OCI-LY3 (cell line): ENCODE measurements at regions not wholly inside any gene's neighbourhood (a gene's known extent, or its start where the extent isn't known, plus 50 kb on each side); places are given as distances from the start of the nearest gene placed in this dataset.

Source experiments
- H2AFZ ChIP-seq: fragments of 200-600, 300-600 bp; shearing (Covaris generic); 2 replicates; pipeline ENCODE4 v1.6.0; 2014; ENCODE audit warnings: antibody characterized with exemption, low read depth, low read length
- H3K27ac ChIP-seq: fragments of 200-600, 300-600 bp; sonication (generic); 2 replicates; pipeline ENCODE4 v1.5.1; 2014; ENCODE audit warnings: mild to moderate bottlenecking, low read length, moderate library complexity, mixed read lengths
- H3K27me3 ChIP-seq: fragments of 200-600, 300-600 bp; sonication (generic); 2 replicates; pipeline ENCODE4 v1.6.1; 2014; ENCODE audit warnings: low read depth, low read length, mixed read lengths
- H3K36me3 ChIP-seq: fragments of 200-600, 300-600 bp; sonication (generic); replicated peaks from 2 replicates; pipeline ENCODE3; 2014; ENCODE audit warnings: low read depth, low read length, mixed read lengths
- H3K4me1 ChIP-seq: fragments of 300-600, 200-600 bp; sonication (generic); 2 replicates; pipeline ENCODE4 v1.6.1; 2014; ENCODE audit warnings: low read length, mixed read lengths
- H3K4me2 ChIP-seq: fragments of 200-600, 300-600 bp; sonication (generic); 2 replicates; pipeline ENCODE4 v1.6.1; 2014; ENCODE audit warnings: low read length, mixed read lengths
- H3K4me3 ChIP-seq: fragments of 300-600, 200-600 bp; sonication (generic); 2 replicates; pipeline ENCODE4 v1.5.1; 2014; ENCODE audit warnings: antibody characterized with exemption, mild to moderate bottlenecking, low read length, moderate library complexity
- H3K79me2 ChIP-seq: fragments of 300-600, 200-600 bp; shearing (Covaris generic); 2 replicates; pipeline ENCODE4 v1.6.1; 2014; ENCODE audit warnings: mild to moderate bottlenecking, low read length, mixed read lengths
- H3K9ac ChIP-seq: fragments of 300-600, 200-600 bp; shearing (Covaris generic); 2 replicates; pipeline ENCODE4 v1.6.0; 2014; ENCODE audit warnings: mild to moderate bottlenecking, low read length, moderate library complexity
- H3K9me3 ChIP-seq: fragments of 200-600, 300-600 bp; shearing (Covaris generic); 2 replicates; pipeline ENCODE4 v1.6.1; 2014; ENCODE audit warnings: low read length, mixed read lengths; ENCODE audit not compliant: insufficient read depth
- H4K20me1 ChIP-seq: fragments of 200-600, 300-600 bp; sonication (generic); 2 replicates; pipeline ENCODE4 v1.6.1; 2016; ENCODE audit warnings: low read length, mixed read lengths; ENCODE audit not compliant: insufficient read depth
- CTCF ChIP-seq: fragments of 200-600, 300-600 bp; sonication (generic); IDR thresholded peaks from 2 replicates; pipeline ENCODE4 v1.5.1; 2014; ENCODE audit warnings: antibody characterized with exemption, low read length, low read depth
- EZH2phosphoT487 ChIP-seq: fragments of 200-600 bp; shearing (Covaris generic); IDR thresholded peaks from 2 replicates; pipeline ENCODE4 v1.6.1; 2018; ENCODE audit warnings: antibody characterized with exemption, mixed run types, low read depth

GRCh38 chr16:82400046-82400445 is 226.7 kb upstream of the CDH13 start:
- H3K36me3 ChIP-seq = no peaks in the 10 kb centered on the region
- no peaks in the 10 kb centered on the region for H3K9me3 ChIP-seq
- no peak overlapping the region for H3K27ac ChIP-seq
- H3K79me2 ChIP-seq = no peaks in the 10 kb centered on the region
- H3K9ac ChIP-seq = no peak overlapping the region
- no peaks in the 10 kb centered on the region for H4K20me1 ChIP-seq
- no peak overlapping the region for H3K4me2 ChIP-seq
- no peaks in the 10 kb centered on the region; the same call in 1 of the 2 replicates for H3K27me3 ChIP-seq
- no peaks in the 10 kb centered on the region for H3K4me1 ChIP-seq
- no peak overlapping the region for H2AFZ ChIP-seq
- TF ChIP-seq EZH2phosphoT487 (no peak), CTCF (no peak)
- no peak overlapping the region for H3K4me3 ChIP-seq

- Histone ChIP-seq H3K4me1 (no peaks in the 10 kb centered on the region), H3K27ac (no peak overlapping the region), H3K4me3 (no peak overlapping the region), H3K27me3 (peaks cover 5% of the 10 kb centered on the region; the same call in 1 of the 2 replicates), H3K9ac (no peak overlapping the region), H2AFZ (no peak overlapping the region), H3K4me2 (no peak overlapping the region), H3K79me2 (no peaks in the 10 kb centered on the region), H3K9me3 (no peaks in the 10 kb centered on the region), H4K20me1 (no peaks in the 10 kb centered on the region), H3K36me3 (no peaks in the 10 kb centered on the region)
- TF ChIP-seq CTCF (no peak), EZH2phosphoT487 (no peak)
These were observed 226.5 kb upstream of the MPHOSPH6 start for GRCh38 chr16:82396509-82396908.

- H3K9me3 ChIP-seq = no peaks in the 10 kb centered on the region
- H3K4me1 ChIP-seq = no peaks in the 10 kb centered on the region
- H3K36me3 ChIP-seq = no peaks in the 10 kb centered on the region
- no peak overlapping the region for H3K27ac ChIP-seq
- no peak overlapping the region for H3K9ac ChIP-seq
- no peak overlapping the region for H2AFZ ChIP-seq
- no peak overlapping the region for H3K4me2 ChIP-seq
- peaks cover 5% of the 10 kb centered on the region; the same call in 1 of the 2 replicates for H3K27me3 ChIP-seq
- TF ChIP-seq CTCF (no peak), EZH2phosphoT487 (no peak)
- no peak overlapping the region for H3K4me3 ChIP-seq
- no peaks in the 10 kb centered on the region for H4K20me1 ChIP-seq
- H3K79me2 ChIP-seq = no peaks in the 10 kb centered on the region
These were observed 225.2 kb upstream of the MPHOSPH6 start for GRCh38 chr16:82395212-82395611.

- Histone ChIP-seq H3K36me3 (no peaks in the 10 kb centered on the region), H3K4me3 (no peak overlapping the region), H3K4me2 (no peak overlapping the region), H4K20me1 (no peaks in the 10 kb centered on the region), H3K79me2 (no peaks in the 10 kb centered on the region), H3K27me3 (0 out of 2 replicates have a peak, but pooled peaks cover 5% of the 10 kb centered on the region), H3K27ac (no peak overlapping the region), H3K4me1 (no peaks in the 10 kb centered on the region), H3K9ac (no peak overlapping the region), H2AFZ (no peak overlapping the region), H3K9me3 (no peaks in the 10 kb centered on the region)
- TF ChIP-seq EZH2phosphoT487 = no peak
- TF ChIP-seq CTCF = no peak
These were observed 221.7 kb upstream of the MPHOSPH6 start for GRCh38 chr16:82391690-82392089.
